Transverse colon (tissue), 4 donors: ENCODE measurements at regions not wholly inside any gene's neighbourhood (a gene's known extent, or its start where the extent isn't known, plus 50 kb on each side); places are given as distances from the start of the nearest gene placed in this dataset.
A peak's percentile ranks its signal among the peaks of the same experiment; 100 is the strongest.

Source experiments
- DNase-seq: peaks from one replicate; pipeline ENCODE4 v3.0.0-alpha.2; 2019
- H3K27ac ChIP-seq, 4 donors: fragments of 200-600 bp; sonication (generic); 2 replicates each; pipeline ENCODE4 v1.5.1; 2016 to 2018; ENCODE audit warnings: inconsistent platforms in 4 of 4
- H3K27me3 ChIP-seq: fragments of 200-600 bp; sonication (generic); 2 replicates; pipeline ENCODE4 v1.5.1; 2017; ENCODE audit warnings: inconsistent platforms
- H3K36me3 ChIP-seq, 4 donors: fragments of 200-600 bp; sonication (generic); 2 replicates each; pipeline ENCODE4 v1.5.1; 2017 to 2019; ENCODE audit warnings: inconsistent platforms in 4 of 4
- H3K4me1 ChIP-seq, 4 donors: fragments of 200-600 bp; sonication (generic); 2 replicates each; pipeline ENCODE4 v1.5.1; 2017 to 2020; ENCODE audit warnings: inconsistent platforms in 4 of 4
- H3K4me3 ChIP-seq, 4 donors: fragments of 200-600 bp; sonication (generic); 1 replicate in 1 of 4; 2 replicates in 3 of 4; pipeline versions ENCODE4 v1.5.1 to v1.6.1; 2017 to 2019; ENCODE audit warnings: inconsistent platforms in 4 of 4
- H3K9me3 ChIP-seq, 2 donors: fragments of 200-600 bp; sonication (generic); 2 replicates each; pipeline ENCODE4 v1.5.1; 2017 to 2019; ENCODE audit warnings: inconsistent platforms in 2 of 2
- EP300 ChIP-seq: sonication (generic); formaldehyde crosslinking; IDR thresholded peaks from one replicate; pipeline ENCODE4 v1.6.1; 2017; ENCODE audit warnings: antibody characterized with exemption, low read depth
- POLR2A ChIP-seq: fragments of 450-650 bp; IDR thresholded peaks from one replicate; pipeline ENCODE4 v1.6.1; 2016; ENCODE audit warnings: antibody characterized with exemption, mild to moderate bottlenecking, moderate library complexity
- POLR2AphosphoS5 ChIP-seq, 3 donors: sonication (generic); formaldehyde crosslinking; IDR thresholded peaks; one replicate each; pipeline ENCODE4 v1.6.1; 2016; ENCODE audit warnings: antibody characterized with exemption in 3 of 3
- WGBS, 2 donors: methylation state at CpG; one replicate each; pipeline ENCODE4 v1.1.5; 2018; ENCODE audit warnings: low coverage in 1 of 2; 5-methylcytosine and 5-hydroxymethylcytosine counted together
- in situ Hi-C, 4 donors: fragments of 200-750 bp; cut with MboI; loops; one replicate each; pipeline versions ENCODE4 v1.15.0 to v1.15.1; 2017; ENCODE audit warnings: low sequenced_read_pairs in 3 of 4, low pct_ligation_motif_present in 1 of 4, low pct_unique_long_range_greater_than_20kb in 1 of 4
- intact Hi-C: fragments of 100-400 bp; cut with DNase I; formaldehyde crosslinking; loops from one replicate; pipeline ENCODE4 v1.15.1; 2023; ENCODE audit warnings: low total_unique reads
- TF ChIP-seq, protein P1 (sequence below), 5 experiments: fragments of 200-600 bp in 3 of 5; fragments of 450-650 bp in 2 of 5; sonication (generic) in 3 of 5; IDR thresholded peaks; 1 replicate in 2 of 5; 2 replicates in 3 of 5; pipeline ENCODE4 v1.5.1; 2016 to 2017; ENCODE audit warnings: antibody characterized with exemption in 5 of 5, inconsistent platforms in 3 of 5, mild to moderate bottlenecking in 2 of 5, moderate library complexity in 1 of 5

DNA sequence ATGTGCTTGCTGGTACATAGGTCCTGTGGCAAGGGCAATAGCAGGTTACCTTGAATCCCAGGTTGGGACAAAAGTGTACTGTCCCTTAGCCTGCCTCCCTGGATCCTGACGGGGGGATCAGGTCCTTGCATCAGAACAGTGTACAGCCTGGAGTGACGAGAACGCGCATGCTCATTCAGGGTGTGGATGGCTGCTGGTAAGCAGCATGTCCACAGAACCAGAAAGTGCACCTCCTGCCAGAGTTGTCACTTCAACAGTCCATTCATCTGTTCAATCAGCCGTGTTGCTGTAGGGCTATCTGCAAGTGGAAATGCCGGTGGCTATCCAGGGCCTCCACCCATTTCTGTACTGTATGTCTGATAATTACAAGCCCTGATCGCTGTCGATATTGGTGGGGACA, 236.3 kb upstream of the SOX4 start:
- Histone ChIP-seq H3K9me3 (no peaks in the 10 kb centered on the region), H3K27ac (no peak overlapping the region), H3K27me3 (no peaks in the 10 kb centered on the region), H3K4me1 (peaks cover 0 to 2% (median 0%) of the 10 kb centered on the region in 4 donors), H3K36me3 (no peaks in the 10 kb centered on the region), H3K4me3 (no peak overlapping the region)
- in situ Hi-C loops (no loop called here), intact Hi-C loops (no loop called here)
- no peak for DNase-seq
- WGBS, 2 donors, result 99% methylated on average over 8 of the region's 8 CpGs; no CpG with 5 or more reads in 1 of the 2 donors
- TF ChIP-seq EP300 (no peak), POLR2AphosphoS5 (IDR thresholded peaks at IDR 0.05) (no peak), POLR2A (no peak)
- TF ChIP-seq, protein P1, sequence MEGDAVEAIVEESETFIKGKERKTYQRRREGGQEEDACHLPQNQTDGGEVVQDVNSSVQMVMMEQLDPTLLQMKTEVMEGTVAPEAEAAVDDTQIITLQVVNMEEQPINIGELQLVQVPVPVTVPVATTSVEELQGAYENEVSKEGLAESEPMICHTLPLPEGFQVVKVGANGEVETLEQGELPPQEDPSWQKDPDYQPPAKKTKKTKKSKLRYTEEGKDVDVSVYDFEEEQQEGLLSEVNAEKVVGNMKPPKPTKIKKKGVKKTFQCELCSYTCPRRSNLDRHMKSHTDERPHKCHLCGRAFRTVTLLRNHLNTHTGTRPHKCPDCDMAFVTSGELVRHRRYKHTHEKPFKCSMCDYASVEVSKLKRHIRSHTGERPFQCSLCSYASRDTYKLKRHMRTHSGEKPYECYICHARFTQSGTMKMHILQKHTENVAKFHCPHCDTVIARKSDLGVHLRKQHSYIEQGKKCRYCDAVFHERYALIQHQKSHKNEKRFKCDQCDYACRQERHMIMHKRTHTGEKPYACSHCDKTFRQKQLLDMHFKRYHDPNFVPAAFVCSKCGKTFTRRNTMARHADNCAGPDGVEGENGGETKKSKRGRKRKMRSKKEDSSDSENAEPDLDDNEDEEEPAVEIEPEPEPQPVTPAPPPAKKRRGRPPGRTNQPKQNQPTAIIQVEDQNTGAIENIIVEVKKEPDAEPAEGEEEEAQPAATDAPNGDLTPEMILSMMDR (IDR thresholded peaks at IDR 0.05), result no peak

DNA sequence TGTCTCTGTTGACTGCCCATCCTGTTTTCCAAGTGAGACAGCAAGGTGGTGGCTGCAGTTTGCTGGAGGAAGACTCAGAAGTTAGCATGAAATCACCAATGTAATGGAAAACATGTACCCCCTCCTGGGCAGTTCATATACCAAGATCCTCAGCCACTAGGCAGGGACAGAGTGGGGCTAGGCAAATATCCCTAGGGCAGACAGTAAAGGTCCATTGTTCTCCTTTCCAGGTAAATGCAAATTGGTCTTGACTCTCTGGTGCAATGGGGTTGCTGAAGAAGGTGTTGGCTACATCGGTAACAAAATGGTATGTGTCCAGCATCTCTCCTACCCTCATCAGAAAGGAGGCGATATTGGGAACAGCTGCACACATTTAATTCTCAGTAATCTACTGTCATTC, 233.6 kb upstream of the SOX4 start:
- intact Hi-C loops, result no loop called here
- Histone ChIP-seq H3K9me3 (no peaks in the 10 kb centered on the region), H3K27me3 (no peaks in the 10 kb centered on the region), H3K27ac (no peak overlapping the region), H3K4me1 (no peaks in the 10 kb centered on the region), H3K4me3 (no peak overlapping the region), H3K36me3 (no peaks in the 10 kb centered on the region)
- no peak for DNase-seq
- in situ Hi-C loops, result no loop called here
- no peak for TF ChIP-seq POLR2A
- TF ChIP-seq, protein P1 (IDR thresholded peaks at IDR 0.05), result no peak
- no peak for TF ChIP-seq EP300
- no peak for TF ChIP-seq POLR2AphosphoS5 (IDR thresholded peaks at IDR 0.05)
- WGBS, 2 donors, result 86% methylated on average over 2 of the region's 2 CpGs; no CpG with 5 or more reads in 1 of the 2 donors

DNA sequence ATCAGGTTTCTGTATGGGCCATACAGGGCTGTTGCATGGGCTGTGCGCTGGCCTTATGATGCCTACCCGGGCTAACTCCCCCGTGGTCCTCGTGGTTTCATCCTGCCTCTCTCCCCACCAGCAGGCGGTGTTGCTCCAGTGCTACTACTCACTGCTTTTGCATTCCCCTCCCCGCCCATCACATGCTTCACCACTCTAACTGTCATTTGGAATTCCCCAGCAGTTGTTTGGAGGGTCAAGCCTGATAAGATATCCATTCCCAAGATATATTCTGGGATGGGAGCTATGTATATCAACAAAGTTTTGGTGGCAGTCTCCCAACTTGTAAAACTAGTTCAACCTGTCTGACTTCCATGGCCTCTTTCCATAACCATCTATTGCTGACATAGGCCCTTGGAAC, 233.2 kb upstream of the SOX4 start:
- no peak overlapping the region for H3K27ac ChIP-seq
- intact Hi-C loops (no loop called here), in situ Hi-C loops (no loop called here)
- WGBS, 2 donors, result 40 to 60% methylated on average over 2 to 6 of the region's 6 CpGs
- H3K4me3 ChIP-seq, result no peak overlapping the region
- no peaks in the 10 kb centered on the region for H3K27me3 ChIP-seq
- TF ChIP-seq, protein P1 (IDR thresholded peaks at IDR 0.05), result peak in 1 of 5 experiments; percentile 56
- TF ChIP-seq EP300 (peak; percentile 63), POLR2A (no peak), POLR2AphosphoS5 (IDR thresholded peaks at IDR 0.05) (peak in 2 of 3 donors; percentile 9 to 18)
- no peaks in the 10 kb centered on the region for H3K4me1 ChIP-seq
- peak; percentile 48 for DNase-seq
- no peaks in the 10 kb centered on the region for H3K36me3 ChIP-seq
- H3K9me3 ChIP-seq, result no peaks in the 10 kb centered on the region

DNA sequence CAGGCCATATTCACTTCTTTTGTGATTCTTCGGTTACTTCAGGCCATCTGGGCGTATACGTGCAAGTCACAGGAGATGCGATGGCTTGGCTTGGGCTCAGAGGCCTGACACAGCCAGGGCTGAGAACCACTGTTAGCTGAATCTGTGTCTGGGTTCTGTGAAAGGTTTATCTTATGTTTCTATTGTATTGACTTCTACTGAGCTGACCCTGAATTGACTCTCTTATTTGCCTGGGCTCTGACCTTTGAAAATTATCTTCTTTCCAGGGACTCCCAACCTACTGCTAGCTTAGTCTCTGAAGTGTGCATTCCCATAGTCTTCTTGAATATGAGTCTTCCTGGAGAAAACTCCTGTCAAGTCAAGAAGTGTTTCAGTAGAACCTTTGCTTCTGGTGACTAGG, 226.4 kb upstream of the SOX4 start:
- TF ChIP-seq EP300 (no peak), POLR2AphosphoS5 (IDR thresholded peaks at IDR 0.05) (no peak), POLR2A (no peak)
- TF ChIP-seq, protein P1 (IDR thresholded peaks at IDR 0.05), result no peak
- DNase-seq, result no peak
- Histone ChIP-seq H3K36me3 (no peaks in the 10 kb centered on the region), H3K27me3 (no peaks in the 10 kb centered on the region), H3K4me1 (peaks cover 0 to 7% (median 0%) of the 10 kb centered on the region in 4 donors), H3K4me3 (no peak overlapping the region), H3K27ac (no peak overlapping the region), H3K9me3 (no peaks in the 10 kb centered on the region)
- intact Hi-C loops, result no loop called here
- WGBS, 2 donors, result 86 to 92% methylated on average over 1 to 4 of the region's 4 CpGs
- in situ Hi-C loops, result no loop called here
